Fibroblast of villous mesenchyme (primary cell): ENCODE measurements at regions not wholly inside any gene's neighbourhood (a gene's known extent, or its start where the extent isn't known, plus 50 kb on each side); places are given as distances from the start of the nearest gene placed in this dataset.

Experiments
- DNase-seq: peaks from one replicate; pipeline ENCODE4 v3.0.0-alpha.2; 2010; ENCODE audit warnings: low read depth
- H3K4me3 ChIP-seq: 2 replicates; pipeline ENCODE4 v1.5.1; 2011; ENCODE audit warnings: low read depth, mild to moderate bottlenecking, low read length
- TF ChIP-seq, protein P1 (sequence below): IDR thresholded peaks from 2 replicates; pipeline ENCODE4 v1.5.1; 2012; ENCODE audit warnings: low read depth, mild to moderate bottlenecking, low read length; ENCODE audit not compliant: insufficient read depth

DNA sequence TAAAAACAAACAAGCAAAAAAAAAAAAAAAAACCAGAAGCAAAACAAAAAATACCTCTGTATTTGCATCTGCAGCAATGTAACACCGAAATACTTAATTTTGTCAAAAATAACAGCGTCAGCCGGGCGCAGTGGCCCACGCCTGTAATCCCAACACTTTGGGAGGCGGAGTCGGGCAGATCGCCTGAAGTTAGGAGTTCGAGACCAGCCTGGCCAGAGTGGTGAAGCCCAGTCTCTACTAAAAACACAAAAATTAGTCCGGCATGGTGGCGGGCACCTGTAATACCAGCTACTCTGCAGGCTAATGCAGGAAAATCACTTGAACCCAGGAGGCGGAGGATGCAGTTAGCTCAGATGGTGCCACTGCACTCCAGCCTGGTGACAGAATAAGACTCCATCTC is 683.5 kb upstream of the CA10 start:
- DNase-seq: no peak
- TF ChIP-seq, protein P1, sequence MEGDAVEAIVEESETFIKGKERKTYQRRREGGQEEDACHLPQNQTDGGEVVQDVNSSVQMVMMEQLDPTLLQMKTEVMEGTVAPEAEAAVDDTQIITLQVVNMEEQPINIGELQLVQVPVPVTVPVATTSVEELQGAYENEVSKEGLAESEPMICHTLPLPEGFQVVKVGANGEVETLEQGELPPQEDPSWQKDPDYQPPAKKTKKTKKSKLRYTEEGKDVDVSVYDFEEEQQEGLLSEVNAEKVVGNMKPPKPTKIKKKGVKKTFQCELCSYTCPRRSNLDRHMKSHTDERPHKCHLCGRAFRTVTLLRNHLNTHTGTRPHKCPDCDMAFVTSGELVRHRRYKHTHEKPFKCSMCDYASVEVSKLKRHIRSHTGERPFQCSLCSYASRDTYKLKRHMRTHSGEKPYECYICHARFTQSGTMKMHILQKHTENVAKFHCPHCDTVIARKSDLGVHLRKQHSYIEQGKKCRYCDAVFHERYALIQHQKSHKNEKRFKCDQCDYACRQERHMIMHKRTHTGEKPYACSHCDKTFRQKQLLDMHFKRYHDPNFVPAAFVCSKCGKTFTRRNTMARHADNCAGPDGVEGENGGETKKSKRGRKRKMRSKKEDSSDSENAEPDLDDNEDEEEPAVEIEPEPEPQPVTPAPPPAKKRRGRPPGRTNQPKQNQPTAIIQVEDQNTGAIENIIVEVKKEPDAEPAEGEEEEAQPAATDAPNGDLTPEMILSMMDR: no peak
- no peak overlapping the region for H3K4me3 ChIP-seq

DNA sequence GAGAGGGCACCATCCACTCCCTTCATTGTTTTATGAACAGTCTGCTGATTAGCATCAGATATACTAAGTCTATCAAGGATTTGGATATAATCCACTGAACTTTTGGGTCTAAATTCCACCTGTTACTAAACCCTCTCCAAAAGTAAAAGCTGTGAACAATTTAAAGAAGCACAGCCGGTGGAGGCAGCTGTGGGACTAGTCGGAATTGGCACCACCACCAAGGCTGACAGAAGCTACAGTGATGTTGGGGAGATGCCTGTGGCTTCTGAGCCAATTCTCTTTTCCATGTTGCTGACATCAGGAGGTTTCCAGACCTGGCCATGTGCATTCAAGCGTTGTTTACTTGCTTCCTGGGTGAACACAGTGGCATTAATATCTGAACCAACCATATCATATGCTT is 679.0 kb upstream of the CA10 start:
- DNase-seq: no peak
- no peak overlapping the region for H3K4me3 ChIP-seq
- TF ChIP-seq, protein P1: no peak

GRCh38 chr17:52831536-52831935 is 673.0 kb upstream of the CA10 start:
- TF ChIP-seq, protein P1: no peak
- H3K4me3 ChIP-seq: no peak overlapping the region
- DNase-seq: no peak

GRCh38 chr17:52828621-52829020 is 670.1 kb upstream of the CA10 start:
- TF ChIP-seq, protein P1: no peak
- no peak overlapping the region for H3K4me3 ChIP-seq
- DNase-seq: no peak

- TF ChIP-seq, protein P1: no peak
- H3K4me3 ChIP-seq: no peak overlapping the region
- DNase-seq: no peak
These were observed 669.0 kb upstream of the CA10 start for GRCh38 chr17:52827526-52827925.

DNA sequence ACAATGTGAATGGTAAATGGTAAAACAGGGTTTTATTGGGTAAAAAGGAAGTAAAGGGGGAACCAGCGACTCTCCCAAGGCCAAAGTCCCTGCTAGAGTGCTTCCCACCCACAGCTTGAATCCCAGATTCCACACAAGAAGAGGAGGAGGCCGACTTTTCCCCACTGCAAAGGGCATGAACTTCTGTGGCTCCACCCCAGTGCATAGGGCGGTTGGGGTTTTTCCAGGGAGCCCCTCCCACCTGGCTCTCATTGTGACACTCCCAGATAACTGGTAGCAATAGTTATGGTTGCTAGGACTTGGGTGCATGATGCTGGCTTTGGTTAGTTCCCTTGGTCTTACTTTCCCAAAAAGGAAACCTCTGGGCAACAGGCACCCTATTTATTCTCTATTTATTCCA is 666.0 kb upstream of the CA10 start:
- no peak for DNase-seq
- TF ChIP-seq, protein P1: no peak

GRCh38 chr17:52823155-52823554 is 664.6 kb upstream of the CA10 start:
- no peak for DNase-seq
- TF ChIP-seq, protein P1: no peak
- H3K4me3 ChIP-seq: no peak overlapping the region

More for the DNA sequence above, 666.0 kb upstream of the CA10 start:
- no peak overlapping the region for H3K4me3 ChIP-seq
